SK-N-SH (cell line): ENCODE measurements at regions not wholly inside any gene's neighbourhood (a gene's known extent, or its start where the extent isn't known, plus 50 kb on each side); places are given as distances from the start of the nearest gene placed in this dataset.
"Not testable (repeated sequence)": the region's sequence is repeated elsewhere in the genome, so short reads cannot be mapped to it uniquely, and the experiment has no call there.

Experiments used
- CTCF ChIA-PET: fragments of 300-600, 350-600 bp; formaldehyde crosslinking; extraction: SDS; loops from one replicate; lab custom pipeline; 2021; lab: Yijun Ruan, JAX
- POLR2A ChIA-PET: fragments of 350-600 bp; sonication (Branson Sonifier 250); formaldehyde crosslinking; extraction: SDS; loops from one replicate; lab custom pipeline; 2020; ENCODE audit warnings: antibody characterized with exemption, inconsistent platforms; lab: Yijun Ruan, JAX
- DNase-seq: peaks from one replicate; pipeline ENCODE4 v3.0.0; 2012
- H2AFZ ChIP-seq: fragments of 200-600 bp; sonication (generic); 2 replicates; pipeline ENCODE4 v1.8.1; 2016; ENCODE audit warnings: antibody characterized with exemption, mild to moderate bottlenecking, low read depth
- H3F3A ChIP-seq: fragments of 200-600 bp; sonication (generic); replicated peaks from 2 replicates; pipeline ENCODE3; 2016; ENCODE audit warnings: antibody characterized with exemption, mild to moderate bottlenecking; ENCODE audit not compliant: insufficient read depth
- H3K27ac ChIP-seq, 2 experiments: fragments of 200-500 bp in 1 of 2; fragments of 200-600 bp in 1 of 2; sonication (Bioruptor generic) in 1 of 2; sonication (generic), shearing (Covaris generic) in 1 of 2; 2 replicates each; pipeline versions ENCODE4 v1.5.1 to v1.6.1; 2014 to 2016; ENCODE audit warnings: low read depth in 2 of 2, inconsistent platforms in 1 of 2, low read length in 1 of 2, mild to moderate bottlenecking in 1 of 2, mixed read lengths in 1 of 2
- H3K27me3 ChIP-seq: fragments of 200-600 bp; sonication (generic), shearing (Covaris generic); 2 replicates; pipeline ENCODE4 v1.6.1; 2016; ENCODE audit warnings: mixed run types; ENCODE audit not compliant: insufficient read depth
- H3K36me3 ChIP-seq, 2 experiments: fragments of 200-500 bp in 1 of 2; fragments of 200-600 bp in 1 of 2; sonication (Bioruptor generic) in 1 of 2; sonication (generic) in 1 of 2; replicated peaks in 1 of 2; 2 replicates each; pipeline versions ENCODE3 to v1.5.1; 2014 to 2016; ENCODE audit warnings: low read length in 1 of 2, mild to moderate bottlenecking in 1 of 2; ENCODE audit not compliant: insufficient read depth in 2 of 2, control insufficient read depth in 1 of 2
- H3K4me1 ChIP-seq, 2 experiments: fragments of 200-500 bp in 1 of 2; fragments of 200-600 bp in 1 of 2; sonication (Bioruptor generic) in 1 of 2; sonication (generic), shearing (Covaris generic) in 1 of 2; 2 replicates each; pipeline versions ENCODE4 v1.5.1 to v1.6.1; 2014 to 2016; ENCODE audit warnings: low read depth in 1 of 2, low read length in 1 of 2, mixed run types in 1 of 2; ENCODE audit not compliant: insufficient read depth in 2 of 2, control insufficient read depth in 1 of 2
- H3K4me2 ChIP-seq: fragments of 200-600 bp; sonication (generic), shearing (Covaris generic); 2 replicates; pipeline ENCODE4 v1.6.1; 2017; ENCODE audit warnings: mixed run types
- H3K4me3 ChIP-seq, 2 experiments: fragments of 200-500 bp in 1 of 2; fragments of 200-600 bp in 1 of 2; sonication (Bioruptor generic) in 1 of 2; sonication (generic), shearing (Covaris generic) in 1 of 2; 2 replicates each; pipeline versions ENCODE4 v1.5.1 to v1.8.1; 2014 to 2016; ENCODE audit warnings: low read depth in 2 of 2, inconsistent platforms in 1 of 2, low read length in 1 of 2, mild to moderate bottlenecking in 1 of 2, mixed read lengths in 1 of 2, moderate library complexity in 1 of 2
- H3K79me2 ChIP-seq: fragments of 200-600 bp; sonication (generic); 2 replicates; pipeline ENCODE4 v1.8.1; 2017; ENCODE audit warnings: mild to moderate bottlenecking; ENCODE audit not compliant: insufficient read depth
- H3K9ac ChIP-seq: fragments of 200-600 bp; sonication (generic); 2 replicates; pipeline ENCODE4 v1.6.1; 2017; ENCODE audit warnings: mixed run types
- H3K9me2 ChIP-seq: fragments of 200-600 bp; sonication (generic); 2 replicates; pipeline ENCODE4 v1.6.1; 2017; ENCODE audit warnings: mixed run types
- H3K9me3 ChIP-seq: fragments of 200-600 bp; sonication (generic); 2 replicates; pipeline ENCODE4 v1.6.1; 2017; ENCODE audit warnings: mixed run types, mild to moderate bottlenecking, moderate library complexity
- H4K20me1 ChIP-seq: fragments of 200-600 bp; sonication (generic); 2 replicates; pipeline ENCODE4 v1.6.1; 2017; ENCODE audit warnings: mild to moderate bottlenecking, mixed run types; ENCODE audit not compliant: insufficient read depth
- CHD2 ChIP-seq: fragments of 150-350 bp; IDR thresholded peaks from 2 replicates; pipeline ENCODE4 v1.6.1; 2018; ENCODE audit warnings: low read length; ENCODE audit not compliant: partially characterized antibody
- FOXM1 ChIP-seq: IDR thresholded peaks from 2 replicates; pipeline ENCODE4 v1.4.0; 2012; ENCODE audit warnings: low read depth, mild to moderate bottlenecking
- JUND ChIP-seq: IDR thresholded peaks from 2 replicates; pipeline ENCODE4 v1.4.0; 2012
- MEF2A ChIP-seq: IDR thresholded peaks from 2 replicates; pipeline ENCODE4 v1.4.0; 2012; ENCODE audit warnings: low read depth, borderline replicate concordance
- NFIC ChIP-seq: IDR thresholded peaks from 2 replicates; pipeline ENCODE4 v1.4.0; 2012; ENCODE audit warnings: borderline replicate concordance
- RAD21 ChIP-seq: IDR thresholded peaks from 2 replicates; pipeline ENCODE4 v1.6.1; 2012; ENCODE audit warnings: mild to moderate bottlenecking, low read length
- RCOR1 ChIP-seq: fragments of 150-350 bp; IDR thresholded peaks from 2 replicates; pipeline ENCODE4 v1.6.1; 2017; ENCODE audit warnings: antibody characterized with exemption, low read length
- RXRA ChIP-seq: IDR thresholded peaks from 2 replicates; pipeline ENCODE4 v1.4.0; 2012; ENCODE audit warnings: low read depth, mild to moderate bottlenecking, borderline replicate concordance
- SIN3A ChIP-seq: IDR thresholded peaks from 2 replicates; pipeline ENCODE4 v1.6.1; 2012; ENCODE audit warnings: low read depth, mild to moderate bottlenecking, low read length, moderate library complexity, borderline replicate concordance
- TCF12 ChIP-seq: IDR thresholded peaks from 2 replicates; pipeline ENCODE4 v1.4.0; 2012
- YY1 ChIP-seq: IDR thresholded peaks from 2 replicates; pipeline ENCODE4 v1.4.0; 2012; ENCODE audit warnings: low read depth, mild to moderate bottlenecking
- WGBS: methylation state at CpG from one replicate; pipeline ENCODE4 v1.1.6; 2017; ENCODE audit warnings: low lambda C conversion rate; 5-methylcytosine and 5-hydroxymethylcytosine counted together
- TF ChIP-seq, protein P1 (sequence below): fragments of 150-350 bp; IDR thresholded peaks from 2 replicates; pipeline ENCODE4 v1.6.1; 2016; ENCODE audit warnings: mild to moderate bottlenecking, low read depth, low read length
- TF ChIP-seq, protein P2 (sequence below): fragments of 150-350 bp; IDR thresholded peaks from 2 replicates; pipeline ENCODE4 v1.6.1; 2017; ENCODE audit warnings: antibody characterized with exemption, low read length, low read depth, borderline replicate concordance
- TF ChIP-seq, protein P3 (sequence below): IDR thresholded peaks from 2 replicates; pipeline ENCODE4 v1.4.0; 2012; ENCODE audit warnings: low read depth, borderline replicate concordance
- TF ChIP-seq, protein P4 (sequence below): fragments of 200-600 bp; sonication (generic); IDR thresholded peaks from 2 replicates; pipeline ENCODE4 v1.6.1; 2017; ENCODE audit warnings: antibody characterized with exemption, mild to moderate bottlenecking, moderate library complexity
- TF ChIP-seq, protein P5 (sequence below): IDR thresholded peaks from 2 replicates; pipeline ENCODE4 v1.4.0; 2012; ENCODE audit warnings: low read depth, borderline replicate concordance

DNA sequence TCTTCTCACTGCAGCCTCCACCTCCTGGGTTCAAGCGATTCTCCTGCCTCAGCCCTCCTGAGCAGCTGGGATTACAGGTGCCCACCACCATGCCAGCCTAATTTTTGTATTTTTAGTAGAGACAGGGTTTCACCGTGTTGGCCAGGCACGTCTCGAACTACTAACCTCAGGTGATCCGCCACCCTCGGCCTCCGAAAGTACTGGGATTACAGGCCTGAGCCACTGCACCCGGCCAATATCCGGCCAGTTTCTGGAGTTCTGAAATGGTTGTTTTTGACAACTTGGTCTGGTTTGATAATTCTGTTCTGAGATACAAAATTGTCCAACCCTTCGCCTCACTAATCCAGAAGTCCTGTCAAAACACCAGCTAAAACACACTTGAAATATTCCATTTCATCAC, 667.0 kb downstream of the BRINP3 start:
- H3K4me1 ChIP-seq, H4K20me1 ChIP-seq, DNase-seq, H3K36me3 ChIP-seq, H3K9me2 ChIP-seq, H3K4me2 ChIP-seq, H2AFZ ChIP-seq, CTCF ChIA-PET, H3K4me3 ChIP-seq, H3K27ac ChIP-seq, H3K9ac ChIP-seq, H3K27me3 ChIP-seq, H3K9me3 ChIP-seq, H3K79me2 ChIP-seq, POLR2A ChIA-PET, H3F3A ChIP-seq: not testable (repeated sequence)
- WGBS, result 82% methylated on average over 10 of the region's 10 CpGs

DNA sequence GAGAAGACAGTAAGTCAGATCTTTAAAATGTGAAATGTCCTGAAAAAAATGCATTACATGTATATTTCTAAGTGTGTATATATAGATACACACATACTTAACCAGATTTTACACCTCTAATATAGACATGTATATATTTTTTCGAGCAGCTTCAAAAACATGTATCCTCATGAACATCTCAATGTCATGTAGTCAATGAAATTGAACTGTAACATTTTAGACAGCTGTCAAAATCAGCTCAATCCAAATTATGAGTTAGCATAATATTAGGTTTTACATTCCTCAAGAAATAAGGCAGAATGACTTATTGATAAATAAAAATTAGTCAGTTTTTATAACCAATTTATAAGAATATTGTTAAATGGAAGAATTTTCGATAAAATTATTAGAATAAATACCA, 665.7 kb downstream of the BRINP3 start:
- H2AFZ ChIP-seq, result no peak overlapping the region
- WGBS, result 35% methylated on average over 2 of the region's 2 CpGs
- CTCF ChIA-PET, result no interaction called here
- H3F3A ChIP-seq, result no peaks in the 10 kb centered on the region
- POLR2A ChIA-PET, result no interaction called here
- no peaks in the 10 kb centered on the region for H3K9me3 ChIP-seq
- no peaks in the 10 kb centered on the region for H3K9me2 ChIP-seq
- TF ChIP-seq MEF2A (no peak), RXRA (no peak), RAD21 (no peak), NFIC (no peak), SIN3A (no peak), FOXM1 (no peak), YY1 (no peak), RCOR1 (no peak), CHD2 (no peak), JUND (no peak), TCF12 (no peak)
- TF ChIP-seq, protein P1, sequence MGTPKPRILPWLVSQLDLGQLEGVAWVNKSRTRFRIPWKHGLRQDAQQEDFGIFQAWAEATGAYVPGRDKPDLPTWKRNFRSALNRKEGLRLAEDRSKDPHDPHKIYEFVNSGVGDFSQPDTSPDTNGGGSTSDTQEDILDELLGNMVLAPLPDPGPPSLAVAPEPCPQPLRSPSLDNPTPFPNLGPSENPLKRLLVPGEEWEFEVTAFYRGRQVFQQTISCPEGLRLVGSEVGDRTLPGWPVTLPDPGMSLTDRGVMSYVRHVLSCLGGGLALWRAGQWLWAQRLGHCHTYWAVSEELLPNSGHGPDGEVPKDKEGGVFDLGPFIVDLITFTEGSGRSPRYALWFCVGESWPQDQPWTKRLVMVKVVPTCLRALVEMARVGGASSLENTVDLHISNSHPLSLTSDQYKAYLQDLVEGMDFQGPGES, result no peak
- TF ChIP-seq, protein P2, sequence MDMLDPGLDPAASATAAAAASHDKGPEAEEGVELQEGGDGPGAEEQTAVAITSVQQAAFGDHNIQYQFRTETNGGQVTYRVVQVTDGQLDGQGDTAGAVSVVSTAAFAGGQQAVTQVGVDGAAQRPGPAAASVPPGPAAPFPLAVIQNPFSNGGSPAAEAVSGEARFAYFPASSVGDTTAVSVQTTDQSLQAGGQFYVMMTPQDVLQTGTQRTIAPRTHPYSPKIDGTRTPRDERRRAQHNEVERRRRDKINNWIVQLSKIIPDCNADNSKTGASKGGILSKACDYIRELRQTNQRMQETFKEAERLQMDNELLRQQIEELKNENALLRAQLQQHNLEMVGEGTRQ, result no peak
- TF ChIP-seq, protein P3, sequence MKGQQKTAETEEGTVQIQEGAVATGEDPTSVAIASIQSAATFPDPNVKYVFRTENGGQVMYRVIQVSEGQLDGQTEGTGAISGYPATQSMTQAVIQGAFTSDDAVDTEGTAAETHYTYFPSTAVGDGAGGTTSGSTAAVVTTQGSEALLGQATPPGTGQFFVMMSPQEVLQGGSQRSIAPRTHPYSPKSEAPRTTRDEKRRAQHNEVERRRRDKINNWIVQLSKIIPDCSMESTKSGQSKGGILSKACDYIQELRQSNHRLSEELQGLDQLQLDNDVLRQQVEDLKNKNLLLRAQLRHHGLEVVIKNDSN, result no peak
- TF ChIP-seq, protein P4, sequence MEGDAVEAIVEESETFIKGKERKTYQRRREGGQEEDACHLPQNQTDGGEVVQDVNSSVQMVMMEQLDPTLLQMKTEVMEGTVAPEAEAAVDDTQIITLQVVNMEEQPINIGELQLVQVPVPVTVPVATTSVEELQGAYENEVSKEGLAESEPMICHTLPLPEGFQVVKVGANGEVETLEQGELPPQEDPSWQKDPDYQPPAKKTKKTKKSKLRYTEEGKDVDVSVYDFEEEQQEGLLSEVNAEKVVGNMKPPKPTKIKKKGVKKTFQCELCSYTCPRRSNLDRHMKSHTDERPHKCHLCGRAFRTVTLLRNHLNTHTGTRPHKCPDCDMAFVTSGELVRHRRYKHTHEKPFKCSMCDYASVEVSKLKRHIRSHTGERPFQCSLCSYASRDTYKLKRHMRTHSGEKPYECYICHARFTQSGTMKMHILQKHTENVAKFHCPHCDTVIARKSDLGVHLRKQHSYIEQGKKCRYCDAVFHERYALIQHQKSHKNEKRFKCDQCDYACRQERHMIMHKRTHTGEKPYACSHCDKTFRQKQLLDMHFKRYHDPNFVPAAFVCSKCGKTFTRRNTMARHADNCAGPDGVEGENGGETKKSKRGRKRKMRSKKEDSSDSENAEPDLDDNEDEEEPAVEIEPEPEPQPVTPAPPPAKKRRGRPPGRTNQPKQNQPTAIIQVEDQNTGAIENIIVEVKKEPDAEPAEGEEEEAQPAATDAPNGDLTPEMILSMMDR, result no peak
- TF ChIP-seq, protein P5, sequence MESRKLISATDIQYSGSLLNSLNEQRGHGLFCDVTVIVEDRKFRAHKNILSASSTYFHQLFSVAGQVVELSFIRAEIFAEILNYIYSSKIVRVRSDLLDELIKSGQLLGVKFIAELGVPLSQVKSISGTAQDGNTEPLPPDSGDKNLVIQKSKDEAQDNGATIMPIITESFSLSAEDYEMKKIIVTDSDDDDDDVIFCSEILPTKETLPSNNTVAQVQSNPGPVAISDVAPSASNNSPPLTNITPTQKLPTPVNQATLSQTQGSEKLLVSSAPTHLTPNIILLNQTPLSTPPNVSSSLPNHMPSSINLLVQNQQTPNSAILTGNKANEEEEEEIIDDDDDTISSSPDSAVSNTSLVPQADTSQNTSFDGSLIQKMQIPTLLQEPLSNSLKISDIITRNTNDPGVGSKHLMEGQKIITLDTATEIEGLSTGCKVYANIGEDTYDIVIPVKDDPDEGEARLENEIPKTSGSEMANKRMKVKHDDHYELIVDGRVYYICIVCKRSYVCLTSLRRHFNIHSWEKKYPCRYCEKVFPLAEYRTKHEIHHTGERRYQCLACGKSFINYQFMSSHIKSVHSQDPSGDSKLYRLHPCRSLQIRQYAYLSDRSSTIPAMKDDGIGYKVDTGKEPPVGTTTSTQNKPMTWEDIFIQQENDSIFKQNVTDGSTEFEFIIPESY, result no peak
- no peak for DNase-seq
- H3K4me2 ChIP-seq, result no peak overlapping the region
- H3K27ac ChIP-seq, result no peak overlapping the region
- H3K4me3 ChIP-seq, result no peak overlapping the region
- no peaks in the 10 kb centered on the region for H3K27me3 ChIP-seq
- no peaks in the 10 kb centered on the region for H3K79me2 ChIP-seq
- H3K9ac ChIP-seq, result no peak overlapping the region
- H4K20me1 ChIP-seq, result no peaks in the 10 kb centered on the region
- 0 out of 4 replicates have a peak, but pooled peaks cover 0 to 2% of the 10 kb centered on the region in 2 experiments for H3K4me1 ChIP-seq
- no peaks in the 10 kb centered on the region for H3K36me3 ChIP-seq
